ENCODE measurements at regions not wholly inside any gene's neighbourhood (a gene's known extent, or its start where the extent isn't known, plus 50 kb on each side); places are given as distances from the start of the nearest gene placed in this dataset.

GRCh38 chr6:113076116-113076515, 729.0 kb downstream of the RFPL4B start:
- H3K9me3 Mint-ChIP-seq = no peaks in the 10 kb centered on the region
- H3K27me3 Mint-ChIP-seq (ENCODE audit: insufficient read depth, low read depth, poor library complexity) = no peaks in the 10 kb centered on the region
- no peaks in the 10 kb centered on the region for H3K36me3 Mint-ChIP-seq (ENCODE audit: low read depth)
- no peak overlapping the region for H3K27ac Mint-ChIP-seq
- ATAC-seq (no peak), DNase-seq (ENCODE audit: low spot score) (no peak)
- no peaks in the 10 kb centered on the region for H3K36me3 ChIP-seq (ENCODE audit: insufficient read depth)
- H3K9me2 ChIP-seq (ENCODE audit: insufficient read depth) = no peaks in the 10 kb centered on the region
- no peak overlapping the region for H3K4me3 Mint-ChIP-seq
- H3K4me3 ChIP-seq = no peak overlapping the region
- peak overlapping the region; percentile 58; the same call in 1 of the 2 replicates for H2AFZ ChIP-seq
- H3K4me1 Mint-ChIP-seq = no peaks in the 10 kb centered on the region
- no peak overlapping the region for H3K27ac ChIP-seq (ENCODE audit: low read depth)
- H3K79me2 ChIP-seq (replicated peaks; ENCODE audit: insufficient read depth) = no peaks in the 10 kb centered on the region
- H4K20me1 ChIP-seq (replicated peaks; ENCODE audit: insufficient read depth) = no peaks in the 10 kb centered on the region
- no peak for TF ChIP-seq EZH2 (IDR thresholded peaks at IDR 0.05; ENCODE audit: low read depth, unreplicated experiment)
- TF ChIP-seq JUNB (IDR thresholded peaks at IDR 0.05; ENCODE audit: unreplicated experiment) = no peak
- TF ChIP-seq CTCF (conservative IDR thresholded peaks at IDR 0.05; ENCODE audit: low read depth in 2 of 2) = no peak
- TF ChIP-seq NANOG (IDR thresholded peaks at IDR 0.05; ENCODE audit: borderline replicate concordance) = no peak
- no peak for TF ChIP-seq ZNF331 (CRISPR knock-in tag; IDR thresholded peaks at IDR 0.05; ENCODE audit: low read depth)
- no peak for TF ChIP-seq ETS1 (IDR thresholded peaks at IDR 0.05)
- no peak for TF ChIP-seq STAT1 (IDR thresholded peaks at IDR 0.05; ENCODE audit: unreplicated experiment)
- TF ChIP-seq REST (IDR thresholded peaks at IDR 0.05; ENCODE audit: unreplicated experiment) = no peak
- no peak for TF ChIP-seq CREB1 (CRISPR knock-in tag; IDR thresholded peaks at IDR 0.05; ENCODE audit: low read depth)
- no peak for TF ChIP-seq POLR2AphosphoS5 (IDR thresholded peaks at IDR 0.05; ENCODE audit: low read depth)
- TF ChIP-seq ZNF462 (CRISPR knock-in tag; IDR thresholded peaks at IDR 0.05) = no peak
- TF ChIP-seq ZNF114 (CRISPR knock-in tag; IDR thresholded peaks at IDR 0.05) = no peak
- TF ChIP-seq EZH2phosphoT487 (IDR thresholded peaks at IDR 0.05; ENCODE audit: unreplicated experiment) = no peak
- no peaks in the 10 kb centered on the region for H3K27me3 ChIP-seq (ENCODE audit: insufficient read depth)
- no peak overlapping the region for H3K4me2 ChIP-seq
- H3F3A ChIP-seq (replicated peaks; ENCODE audit: low read depth) = no peaks in the 10 kb centered on the region
- no peaks in the 10 kb centered on the region for H3K4me1 ChIP-seq (ENCODE audit: insufficient read depth)
